Progenitor cell of endocrine pancreas (in vitro differentiated cells): ENCODE measurements at regions not wholly inside any gene's neighbourhood (a gene's known extent, or its start where the extent isn't known, plus 50 kb on each side); places are given as distances from the start of the nearest gene placed in this dataset.

ENCODE experiments used
- DNase-seq: peaks from one replicate; pipeline ENCODE4 v3.0.0; 2021; ENCODE audit warnings: low spot score; ENCODE audit not compliant: unreplicated experiment
- H3K27ac Mint-ChIP-seq: 2 replicates; pipeline ENCODE4 v1.8.0; 2021; ENCODE audit warnings: mild to moderate bottlenecking, moderate library complexity, mixed read lengths
- H3K27me3 Mint-ChIP-seq: 2 replicates; pipeline ENCODE4 v1.8.0; 2021; ENCODE audit warnings: mixed read lengths
- H3K36me3 Mint-ChIP-seq: 2 replicates; pipeline ENCODE4 v1.8.0; 2022; ENCODE audit warnings: mixed read lengths; ENCODE audit not compliant: insufficient read depth
- H3K4me1 Mint-ChIP-seq: 2 replicates; pipeline ENCODE4 v1.8.0; 2021; ENCODE audit warnings: low read depth, mixed read lengths
- H3K4me3 Mint-ChIP-seq: 2 replicates; pipeline ENCODE4 v1.8.0; 2021; ENCODE audit warnings: low read depth, mild to moderate bottlenecking, moderate library complexity, mixed read lengths
- H3K9me3 Mint-ChIP-seq: 2 replicates; pipeline ENCODE4 v1.8.0; 2021; ENCODE audit warnings: low read depth, mixed read lengths
- CTCF ChIP-seq: fragments of 200-600 bp; sonication (generic); IDR thresholded peaks from one replicate; pipeline ENCODE4 v1.5.0; 2021; ENCODE audit warnings: antibody characterized with exemption, mild to moderate bottlenecking; ENCODE audit not compliant: unreplicated experiment

GRCh38 chr4:15186149-15186548 lies 183.9 kb downstream of the CPEB2 start:
- no peak overlapping the region for H3K4me3 Mint-ChIP-seq
- H3K27me3 Mint-ChIP-seq = no peaks in the 10 kb centered on the region
- no peaks in the 10 kb centered on the region for H3K9me3 Mint-ChIP-seq
- no peak overlapping the region for H3K27ac Mint-ChIP-seq
- DNase-seq = no peak
- TF ChIP-seq CTCF = no peak
- no peaks in the 10 kb centered on the region for H3K4me1 Mint-ChIP-seq
- no peaks in the 10 kb centered on the region for H3K36me3 Mint-ChIP-seq

GRCh38 chr4:15186806-15187205 lies 184.5 kb downstream of the CPEB2 start:
- H3K4me3 Mint-ChIP-seq = no peak overlapping the region
- TF ChIP-seq CTCF = no peak
- H3K36me3 Mint-ChIP-seq = no peaks in the 10 kb centered on the region
- DNase-seq = no peak
- no peaks in the 10 kb centered on the region for H3K27me3 Mint-ChIP-seq
- H3K27ac Mint-ChIP-seq = no peak overlapping the region
- no peaks in the 10 kb centered on the region for H3K9me3 Mint-ChIP-seq
- no peaks in the 10 kb centered on the region for H3K4me1 Mint-ChIP-seq

GRCh38 chr4:15188605-15189539 lies 186.6 kb downstream of the CPEB2 start:
- no peak for TF ChIP-seq CTCF
- Mint-ChIP-seq H3K4me1 (no peaks in the 10 kb centered on the region), H3K9me3 (no peaks in the 10 kb centered on the region), H3K4me3 (no peak overlapping the region), H3K27me3 (no peaks in the 10 kb centered on the region), H3K27ac (no peak overlapping the region), H3K36me3 (no peaks in the 10 kb centered on the region)
- DNase-seq = no peak

DNA sequence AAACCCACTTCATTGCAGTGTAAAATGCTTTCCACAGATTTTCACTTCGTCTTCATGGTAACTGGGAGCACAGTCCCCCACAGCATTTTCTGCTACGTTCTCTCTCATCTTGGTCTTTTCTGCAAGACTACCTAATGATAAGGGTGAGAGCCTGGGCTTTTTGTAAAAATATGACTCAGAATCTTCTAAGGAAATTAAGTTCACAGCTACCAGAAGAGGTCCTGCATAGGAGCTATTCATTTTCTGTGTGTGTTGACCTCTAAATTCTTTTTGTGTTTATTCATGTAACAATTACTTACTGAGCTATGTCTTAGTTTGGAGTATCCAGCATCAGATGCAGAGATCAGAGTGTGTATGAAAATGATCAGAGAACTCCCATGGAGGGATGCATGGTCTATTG lies 192.2 kb downstream of the CPEB2 start:
- H3K9me3 Mint-ChIP-seq = no peaks in the 10 kb centered on the region
- TF ChIP-seq CTCF = no peak
- H3K27me3 Mint-ChIP-seq = no peaks in the 10 kb centered on the region
- H3K4me1 Mint-ChIP-seq = no peaks in the 10 kb centered on the region
- no peaks in the 10 kb centered on the region for H3K36me3 Mint-ChIP-seq
- no peak for DNase-seq
- H3K4me3 Mint-ChIP-seq = no peak overlapping the region
- H3K27ac Mint-ChIP-seq = no peak overlapping the region

DNA sequence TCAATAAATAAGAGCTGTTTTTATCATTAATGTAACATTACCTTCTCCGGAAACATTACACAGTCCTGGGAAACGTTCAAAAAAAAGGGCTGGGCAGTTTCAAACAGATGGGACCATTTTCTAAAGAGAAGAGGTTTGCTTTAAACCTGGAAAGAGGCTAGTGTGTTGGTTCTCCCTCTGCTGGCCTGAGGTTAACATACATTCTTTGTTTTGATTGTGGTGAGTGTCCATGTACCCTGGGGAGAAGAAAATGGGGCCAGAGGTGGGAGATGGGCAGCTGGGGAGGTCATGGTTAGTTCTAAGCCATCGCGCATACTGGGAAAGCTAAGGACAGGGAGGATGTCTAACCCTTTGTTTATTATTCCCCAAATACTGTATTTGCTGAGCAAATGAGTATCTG lies 194.7 kb downstream of the CPEB2 start:
- no peaks in the 10 kb centered on the region for H3K36me3 Mint-ChIP-seq

More for the DNA sequence above, 194.7 kb downstream of the CPEB2 start:
- Mint-ChIP-seq H3K4me1 (peaks cover 3% of the 10 kb centered on the region), H3K9me3 (no peaks in the 10 kb centered on the region), H3K4me3 (no peak overlapping the region), H3K27ac (no peak overlapping the region), H3K27me3 (no peaks in the 10 kb centered on the region)
- DNase-seq = no peak
- TF ChIP-seq CTCF = peak; percentile 51
